Endothelial cell of umbilical vein (primary cell): ENCODE measurements at regions not wholly inside any gene's neighbourhood (a gene's known extent, or its start where the extent isn't known, plus 50 kb on each side); places are given as distances from the start of the nearest gene placed in this dataset.

Source experiments
- BruUV-seq: library from RNA; stranded (reverse); fragments of 400-500 nt; replicated peaks from 2 replicates; lab custom pipeline; 2021; lab: Mats Ljungman, UMichigan
- CTCF ChIA-PET: fragments of 300-600, 350-600 bp; sonication (Branson Sonifier 250); formaldehyde crosslinking; loops from one replicate; lab custom pipeline; 2021; ENCODE audit warnings: antibody characterized with exemption, inconsistent platforms; lab: Charles Lee
- POLR2A ChIA-PET: fragments of 300-600, 350-600 bp; sonication (Branson Sonifier 250); formaldehyde crosslinking; loops from one replicate; lab custom pipeline; 2021; ENCODE audit warnings: antibody characterized with exemption, inconsistent platforms; lab: Charles Lee
- DNase-seq: peaks from one replicate; pipeline ENCODE4 v3.0.0-alpha.2; 2011; ENCODE audit warnings: low read depth, low spot score
- FAIRE-seq: peaks from 2 replicates; lab custom pipeline; 2011; peaks lifted over from hg19 to GRCh38; lab: Jason Lieb, UNC
- H2AFZ ChIP-seq: 2 replicates; pipeline ENCODE4 v1.6.0; 2012; ENCODE audit warnings: low read depth, low read length, control low read depth, inconsistent platforms
- H3K27ac ChIP-seq: 2 replicates; pipeline ENCODE4 v1.5.1; 2011; ENCODE audit warnings: low read depth, mild to moderate bottlenecking, control low read depth, low read length, moderate library complexity; ENCODE audit not compliant: insufficient read depth
- H3K27me3 ChIP-seq, 2 experiments: 2 replicates each; pipeline versions ENCODE4 v1.6.0 to v1.6.1; 2011; ENCODE audit warnings: low read length in 2 of 2, mixed read lengths in 1 of 2; ENCODE audit not compliant: control insufficient read depth in 2 of 2, insufficient read depth in 2 of 2
- H3K36me3 ChIP-seq, 2 experiments: 2 replicates in 1 of 2; 3 replicates in 1 of 2; pipeline ENCODE4 v1.5.1; 2011; ENCODE audit warnings: low read length in 2 of 2, mild to moderate bottlenecking in 1 of 2, moderate library complexity in 1 of 2; ENCODE audit not compliant: control insufficient read depth in 2 of 2, insufficient read depth in 2 of 2; ENCODE audit errors: extremely low read depth in 1 of 2
- H3K4me1 ChIP-seq: 3 replicates; pipeline ENCODE4 v1.5.1; 2011; ENCODE audit warnings: mild to moderate bottlenecking, low read length; ENCODE audit not compliant: control insufficient read depth, insufficient read depth; ENCODE audit errors: extremely low read depth
- H3K4me2 ChIP-seq: 2 replicates; pipeline ENCODE4 v1.6.1; 2011; ENCODE audit warnings: low read length, control low read depth, mixed read lengths; ENCODE audit not compliant: insufficient read depth
- H3K4me3 ChIP-seq, 3 experiments: fragments of 200-600 bp in 1 of 3; sonication (generic), shearing (Covaris generic) in 1 of 3; replicated peaks in 1 of 3; 2 replicates each; pipeline ENCODE4 v1.5.1; 2011 to 2016; ENCODE audit warnings: control low read depth in 3 of 3, low read length in 3 of 3, mild to moderate bottlenecking in 2 of 3, inconsistent platforms in 1 of 3, low read depth in 1 of 3, moderate library complexity in 1 of 3; ENCODE audit not compliant: insufficient read depth in 1 of 3
- H3K79me2 ChIP-seq: 2 replicates; pipeline ENCODE4 v1.6.0; 2012; ENCODE audit warnings: low read length, inconsistent platforms; ENCODE audit not compliant: control insufficient read depth, insufficient read depth
- H3K9ac ChIP-seq: replicated peaks from 2 replicates; pipeline ENCODE3; 2011; ENCODE audit warnings: low read length, control low read depth; ENCODE audit not compliant: insufficient read depth; ENCODE audit errors: extremely low read depth
- H3K9me1 ChIP-seq: replicated peaks from 3 replicates; pipeline ENCODE4 v1.6.0; 2011; ENCODE audit warnings: mild to moderate bottlenecking, low read length; ENCODE audit not compliant: control insufficient read depth, insufficient read depth; ENCODE audit errors: extremely low read depth
- H3K9me3 ChIP-seq: replicated peaks from 2 replicates; pipeline ENCODE4 v1.5.1; 2012; ENCODE audit warnings: low read length, inconsistent platforms; ENCODE audit not compliant: control insufficient read depth, insufficient read depth
- H4K20me1 ChIP-seq: replicated peaks from 2 replicates; pipeline ENCODE3; 2011; ENCODE audit warnings: mild to moderate bottlenecking, low read length; ENCODE audit not compliant: control insufficient read depth, insufficient read depth; ENCODE audit errors: extremely low read depth
- CTCF ChIP-seq, 2 donors: IDR thresholded peaks; 1 replicate in 1 of 2; 2 replicates in 1 of 2; pipeline ENCODE4 v1.5.1; 2011; ENCODE audit warnings: low read length in 2 of 2, mild to moderate bottlenecking in 2 of 2, moderate library complexity in 2 of 2, control low read depth in 1 of 2, inconsistent platforms in 1 of 2, low read depth in 1 of 2; ENCODE audit not compliant: insufficient read depth in 1 of 2; ENCODE audit errors: extremely low read depth in 1 of 2
- EZH2 ChIP-seq: IDR thresholded peaks from 2 replicates; pipeline ENCODE4 v1.6.1; 2012; ENCODE audit warnings: borderline replicate concordance, low read depth, mild to moderate bottlenecking, moderate library complexity, low read length, inconsistent platforms; ENCODE audit not compliant: severe bottlenecking
- FOS ChIP-seq: IDR thresholded peaks from 2 replicates; pipeline ENCODE4 v1.6.1; 2011; ENCODE audit warnings: mild to moderate bottlenecking, low read length, moderate library complexity, borderline replicate concordance; ENCODE audit not compliant: insufficient read depth
- GATA2 ChIP-seq: IDR thresholded peaks from 2 replicates; pipeline ENCODE4 v1.7.0; 2011; ENCODE audit warnings: low read depth, mild to moderate bottlenecking, moderate library complexity, mixed read lengths, low read length; ENCODE audit not compliant: insufficient read length, insufficient read depth
- JUN ChIP-seq: IDR thresholded peaks from 2 replicates; pipeline ENCODE4 v1.6.1; 2011; ENCODE audit warnings: borderline replicate concordance, low read depth; ENCODE audit not compliant: insufficient read length, insufficient read depth
- MAX ChIP-seq: IDR thresholded peaks from 2 replicates; pipeline ENCODE4 v1.6.1; 2011; ENCODE audit not compliant: insufficient read depth, insufficient read length
- MYC ChIP-seq: IDR thresholded peaks from one replicate; pipeline ENCODE4 v1.6.1; 2011; ENCODE audit warnings: mild to moderate bottlenecking, low read depth, low read length
- POLR2A ChIP-seq: IDR thresholded peaks from 2 replicates; pipeline ENCODE4 v1.6.1; 2012; ENCODE audit warnings: low read depth, mild to moderate bottlenecking, control low read depth, low read length
- POLR2AphosphoS5 ChIP-seq: IDR thresholded peaks from 2 replicates; pipeline ENCODE4 v1.6.1; 2012; ENCODE audit warnings: low read depth, mild to moderate bottlenecking, control low read depth, low read length, moderate library complexity; ENCODE audit not compliant: insufficient read depth
- dilution Hi-C: fragments of 300-500 bp; cut with MboI; formaldehyde crosslinking; loops from one replicate; pipeline ENCODE4 v1.15.0; 2019; ENCODE audit warnings: low sequenced_read_pairs; ENCODE audit not compliant: extremely low pct_ligation_motif_present
- intact Hi-C: fragments of 100-400 bp; cut with micrococcal nuclease; formaldehyde crosslinking; loops from one replicate; pipeline ENCODE4 v1.10.0; 2022

- no peak for DNase-seq
- Histone ChIP-seq H4K20me1 (no peaks in the 10 kb centered on the region), H3K27ac (no peak overlapping the region), H3K9ac (no peak overlapping the region), H3K4me2 (no peak overlapping the region), H3K9me1 (no peaks in the 10 kb centered on the region), H3K4me3 (no peak overlapping the region), H3K27me3 (peaks cover 11 to 13% of the 10 kb centered on the region in 2 experiments), H3K9me3 (no peaks in the 10 kb centered on the region), H3K4me1 (no peaks in the 10 kb centered on the region), H3K79me2 (no peaks in the 10 kb centered on the region), H2AFZ (no peak overlapping the region), H3K36me3 (no peaks in the 10 kb centered on the region)
- CTCF ChIA-PET = no interaction called here
- dilution Hi-C loops = no loop called here
- intact Hi-C loops = no loop called here
- TF ChIP-seq JUN = no peak
- no peak for TF ChIP-seq FOS
- no peak for TF ChIP-seq MYC
- TF ChIP-seq MAX = no peak
- TF ChIP-seq CTCF (IDR thresholded peaks at IDR 0.05; ENCODE audit: extremely low read depth in 1 of 2, insufficient read depth in 1 of 2, low read depth in 1 of 2, low read length in 2 of 2) = no peak
- no peak for TF ChIP-seq EZH2
- TF ChIP-seq GATA2 = no peak
- TF ChIP-seq POLR2AphosphoS5 = no peak
- no peak for TF ChIP-seq POLR2A
- POLR2A ChIA-PET = no interaction called here
- no TSS peak for BruUV-seq
- no peak for FAIRE-seq
Measured at GRCh38 chr4:3873408-3874027, 107.3 kb downstream of the ADRA2C start.
